ENCODE measurements at regions not wholly inside any gene's neighbourhood (a gene's known extent, or its start where the extent isn't known, plus 50 kb on each side); places are given as distances from the start of the nearest gene placed in this dataset.

- TF ChIP-seq CTCF (IDR thresholded peaks at IDR 0.05), result no peak
- no peak for TF ChIP-seq POLR2AphosphoS5 (IDR thresholded peaks at IDR 0.05; ENCODE audit: insufficient read depth in 1 of 2, low read depth in 1 of 2)
- TF ChIP-seq POLR2A (IDR thresholded peaks at IDR 0.05), result no peak
Observed at GRCh38 chr12:67420506-67420905, 151.3 kb downstream of the CAND1 start.
